ENCODE measurements at regions not wholly inside any gene's neighbourhood (a gene's known extent, or its start where the extent isn't known, plus 50 kb on each side); places are given as distances from the start of the nearest gene placed in this dataset.

DNA sequence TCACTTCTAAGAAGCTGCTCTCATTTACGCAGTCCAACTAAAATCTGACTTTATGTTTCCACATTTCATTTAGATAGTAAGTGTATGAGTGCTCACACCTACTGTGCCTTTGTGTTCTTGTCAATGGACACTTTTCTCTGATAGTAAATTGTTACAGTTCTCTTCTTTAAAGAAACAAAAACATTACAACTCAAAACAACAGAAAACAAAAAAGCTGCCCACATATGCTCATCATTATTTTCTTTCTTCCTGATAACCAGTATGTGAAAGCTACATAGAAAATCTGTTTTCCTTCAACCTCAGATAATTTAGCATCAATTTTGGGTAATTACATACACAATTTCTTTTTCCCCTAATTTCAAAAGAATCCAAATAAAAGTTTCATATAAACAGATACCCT lies 1247.8 kb upstream of the NXPH2 start:
- Histone ChIP-seq H3K9me2 (ENCODE audit: insufficient read depth, low read length) (no peaks in the 10 kb centered on the region), H3K4me3 (ENCODE audit: low read length) (no peak overlapping the region), H4K20me1 (ENCODE audit: insufficient read depth) (no peaks in the 10 kb centered on the region), H3K79me2 (replicated peaks; ENCODE audit: insufficient read depth, low read length) (no peaks in the 10 kb centered on the region), H3K9me3 (ENCODE audit: low read length) (no peaks in the 10 kb centered on the region), H2AFZ (ENCODE audit: low read depth, low read length) (no peak overlapping the region), H3K36me3 (ENCODE audit: insufficient read depth, low read length) (no peaks in the 10 kb centered on the region), H3K4me2 (ENCODE audit: low read length) (no peak overlapping the region), H3F3A (ENCODE audit: insufficient read depth, low read length, poor library complexity, severe bottlenecking) (no peaks in the 10 kb centered on the region), H3K9ac (ENCODE audit: low read length) (no peak overlapping the region), H3K27me3 (ENCODE audit: insufficient read depth, low read depth, low read length) (no peaks in the 10 kb centered on the region), H3K27ac (ENCODE audit: low read length) (no peak overlapping the region)
- no peak for TF ChIP-seq POLR2AphosphoS5 (IDR thresholded peaks at IDR 0.05)
- no peak for TF ChIP-seq CTCF (IDR thresholded peaks at IDR 0.05; ENCODE audit: poor library complexity, severe bottlenecking)
- TF ChIP-seq EP300 (conservative IDR thresholded peaks at IDR 0.05; ENCODE audit: poor library complexity, severe bottlenecking), result no peak
- TF ChIP-seq EZH2 (IDR thresholded peaks at IDR 0.05; ENCODE audit: borderline replicate concordance, insufficient read depth, low read length, poor library complexity, severe bottlenecking), result no peak
- TF ChIP-seq TAF1 (IDR thresholded peaks at IDR 0.05; ENCODE audit: low read depth), result no peak
- no peak for TF ChIP-seq MXI1 (conservative IDR thresholded peaks at IDR 0.05; ENCODE audit: poor library complexity, severe bottlenecking)
- no peak for TF ChIP-seq SMC3 (conservative IDR thresholded peaks at IDR 0.05; ENCODE audit: poor library complexity)

DNA sequence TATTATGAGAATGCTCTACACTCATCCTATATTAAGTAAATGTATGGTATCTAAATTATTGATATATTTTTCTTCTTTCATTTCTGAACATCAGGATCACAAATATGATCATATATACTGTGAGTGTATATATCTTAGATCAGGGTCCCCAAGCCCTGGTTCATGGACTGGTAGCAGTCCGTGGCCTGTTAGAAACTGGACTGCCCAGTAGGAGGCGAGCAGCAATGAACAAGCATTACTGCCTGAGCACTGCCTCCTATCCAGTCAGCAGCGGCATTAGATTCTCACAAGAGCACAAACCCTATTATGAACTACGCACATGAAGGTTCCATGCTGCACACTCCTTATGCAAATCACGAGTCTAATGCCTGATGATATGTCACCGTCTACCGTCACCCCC lies 1247.1 kb upstream of the NXPH2 start:
- H3K36me3 ChIP-seq (ENCODE audit: insufficient read depth, low read length), result no peaks in the 10 kb centered on the region
- no peaks in the 10 kb centered on the region for H3K27me3 ChIP-seq (ENCODE audit: insufficient read depth, low read depth, low read length)
- H3K9me2 ChIP-seq (ENCODE audit: insufficient read depth, low read length), result no peaks in the 10 kb centered on the region
- H4K20me1 ChIP-seq (ENCODE audit: insufficient read depth), result no peaks in the 10 kb centered on the region
- H3K9ac ChIP-seq (ENCODE audit: low read length), result no peak overlapping the region
- no peak for TF ChIP-seq POLR2AphosphoS5 (IDR thresholded peaks at IDR 0.05)
- no peak for TF ChIP-seq SMC3 (conservative IDR thresholded peaks at IDR 0.05; ENCODE audit: poor library complexity)
- TF ChIP-seq TAF1 (IDR thresholded peaks at IDR 0.05; ENCODE audit: low read depth), result no peak
- TF ChIP-seq RAD21 (conservative IDR thresholded peaks at IDR 0.05), result no peak
- TF ChIP-seq, protein P1, sequence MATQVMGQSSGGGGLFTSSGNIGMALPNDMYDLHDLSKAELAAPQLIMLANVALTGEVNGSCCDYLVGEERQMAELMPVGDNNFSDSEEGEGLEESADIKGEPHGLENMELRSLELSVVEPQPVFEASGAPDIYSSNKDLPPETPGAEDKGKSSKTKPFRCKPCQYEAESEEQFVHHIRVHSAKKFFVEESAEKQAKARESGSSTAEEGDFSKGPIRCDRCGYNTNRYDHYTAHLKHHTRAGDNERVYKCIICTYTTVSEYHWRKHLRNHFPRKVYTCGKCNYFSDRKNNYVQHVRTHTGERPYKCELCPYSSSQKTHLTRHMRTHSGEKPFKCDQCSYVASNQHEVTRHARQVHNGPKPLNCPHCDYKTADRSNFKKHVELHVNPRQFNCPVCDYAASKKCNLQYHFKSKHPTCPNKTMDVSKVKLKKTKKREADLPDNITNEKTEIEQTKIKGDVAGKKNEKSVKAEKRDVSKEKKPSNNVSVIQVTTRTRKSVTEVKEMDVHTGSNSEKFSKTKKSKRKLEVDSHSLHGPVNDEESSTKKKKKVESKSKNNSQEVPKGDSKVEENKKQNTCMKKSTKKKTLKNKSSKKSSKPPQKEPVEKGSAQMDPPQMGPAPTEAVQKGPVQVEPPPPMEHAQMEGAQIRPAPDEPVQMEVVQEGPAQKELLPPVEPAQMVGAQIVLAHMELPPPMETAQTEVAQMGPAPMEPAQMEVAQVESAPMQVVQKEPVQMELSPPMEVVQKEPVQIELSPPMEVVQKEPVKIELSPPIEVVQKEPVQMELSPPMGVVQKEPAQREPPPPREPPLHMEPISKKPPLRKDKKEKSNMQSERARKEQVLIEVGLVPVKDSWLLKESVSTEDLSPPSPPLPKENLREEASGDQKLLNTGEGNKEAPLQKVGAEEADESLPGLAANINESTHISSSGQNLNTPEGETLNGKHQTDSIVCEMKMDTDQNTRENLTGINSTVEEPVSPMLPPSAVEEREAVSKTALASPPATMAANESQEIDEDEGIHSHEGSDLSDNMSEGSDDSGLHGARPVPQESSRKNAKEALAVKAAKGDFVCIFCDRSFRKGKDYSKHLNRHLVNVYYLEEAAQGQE (IDR thresholded peaks at IDR 0.05; ENCODE audit: borderline replicate concordance), result no peak
- TF ChIP-seq CTCF (IDR thresholded peaks at IDR 0.05; ENCODE audit: poor library complexity, severe bottlenecking), result no peak
- H3K9me3 ChIP-seq (ENCODE audit: low read length), result no peaks in the 10 kb centered on the region
- H3F3A ChIP-seq (ENCODE audit: insufficient read depth, low read length, poor library complexity, severe bottlenecking), result no peaks in the 10 kb centered on the region
- H2AFZ ChIP-seq (ENCODE audit: low read depth, low read length), result no peak overlapping the region
- no peak overlapping the region for H3K4me2 ChIP-seq (ENCODE audit: low read length)
- H3K79me2 ChIP-seq (replicated peaks; ENCODE audit: insufficient read depth, low read length), result no peaks in the 10 kb centered on the region
- H3K27ac ChIP-seq (ENCODE audit: low read length), result no peak overlapping the region
- H3K4me3 ChIP-seq (ENCODE audit: low read length), result no peak overlapping the region
